ENCODE measurements at regions not wholly inside any gene's neighbourhood (a gene's known extent, or its start where the extent isn't known, plus 50 kb on each side); places are given as distances from the start of the nearest gene placed in this dataset.
"Not testable (repeated sequence)": the region's sequence is repeated elsewhere in the genome, so short reads cannot be mapped to it uniquely, and the experiment has no call there.

- CTCF ChIA-PET: no interaction called here
- intact Hi-C loops (cut with micrococcal nuclease): no loop called here
- FAIRE-seq (no peak), DNase-seq (ENCODE audit: low read depth, low spot score) (no peak)
- TF ChIP-seq EZH2 (IDR thresholded peaks at IDR 0.05; ENCODE audit: borderline replicate concordance, low read depth, low read length, severe bottlenecking): no peak
- no peak for TF ChIP-seq GATA2 (IDR thresholded peaks at IDR 0.05; ENCODE audit: insufficient read depth, insufficient read length, low read depth, low read length)
- TF ChIP-seq FOS (IDR thresholded peaks at IDR 0.05; ENCODE audit: borderline replicate concordance, insufficient read depth, low read length): no peak
- no peak for TF ChIP-seq MYC (IDR thresholded peaks at IDR 0.05; ENCODE audit: low read depth, low read length)
- TF ChIP-seq POLR2AphosphoS5 (IDR thresholded peaks at IDR 0.05; ENCODE audit: insufficient read depth, low read depth, low read length): no peak
- H3K4me2 ChIP-seq (ENCODE audit: insufficient read depth, low read length): no peak overlapping the region
- no peaks in the 10 kb centered on the region for H3K9me1 ChIP-seq (replicated peaks; ENCODE audit: control insufficient read depth, extremely low read depth, insufficient read depth, low read length)
- no peak overlapping the region for H3K9ac ChIP-seq (replicated peaks; ENCODE audit: extremely low read depth, insufficient read depth, low read length)
- POLR2A ChIA-PET: no interaction called here
- H3K27me3 ChIP-seq (ENCODE audit: control insufficient read depth in 2 of 2, insufficient read depth in 2 of 2, low read length in 2 of 2): no peaks in the 10 kb centered on the region
- H3K4me1 ChIP-seq (ENCODE audit: control insufficient read depth, extremely low read depth, insufficient read depth, low read length): no peaks in the 10 kb centered on the region
- no peak overlapping the region for H2AFZ ChIP-seq (ENCODE audit: low read depth, low read length)
- no peaks in the 10 kb centered on the region for H3K36me3 ChIP-seq (ENCODE audit: control insufficient read depth in 2 of 2, extremely low read depth in 1 of 2, insufficient read depth in 2 of 2, low read length in 2 of 2)
- no peaks in the 10 kb centered on the region for H3K79me2 ChIP-seq (ENCODE audit: control insufficient read depth, insufficient read depth, low read length)
- no TSS peak for BruUV-seq (replicated peaks)
- H4K20me1 ChIP-seq (replicated peaks; ENCODE audit: control insufficient read depth, extremely low read depth, insufficient read depth, low read length): no peaks in the 10 kb centered on the region
- no peak overlapping the region for H3K27ac ChIP-seq (ENCODE audit: insufficient read depth, low read depth, low read length)
- H3K4me3 ChIP-seq (replicated peaks in 1 of 3; ENCODE audit: insufficient read depth in 1 of 3, low read depth in 1 of 3, low read length in 3 of 3): no peak overlapping the region
- dilution Hi-C loops (cut with MboI; ENCODE audit: extremely low pct_ligation_motif_present, low sequenced_read_pairs): no loop called here
- H3K9me3 ChIP-seq (replicated peaks; ENCODE audit: control insufficient read depth, insufficient read depth, low read length): peaks cover 7% of the 10 kb centered on the region
Measured at GRCh38 chr2:359047-359446, 71.2 kb upstream of the ALKAL2 start.

- CTCF ChIA-PET: no interaction called here
- DNase-seq (ENCODE audit: low read depth, low spot score): no peak
Measured at GRCh38 chr2:357811-358210, 69.9 kb upstream of the ALKAL2 start.

GRCh38 chr2:356304-356703 lies 68.4 kb upstream of the ALKAL2 start:
- H3K27ac ChIP-seq (ENCODE audit: insufficient read depth, low read depth, low read length); H3K9me3 ChIP-seq (replicated peaks; ENCODE audit: control insufficient read depth, insufficient read depth, low read length); H3K4me2 ChIP-seq (ENCODE audit: insufficient read depth, low read length); H3K4me1 ChIP-seq (ENCODE audit: control insufficient read depth, extremely low read depth, insufficient read depth, low read length); H3K9me1 ChIP-seq (replicated peaks; ENCODE audit: control insufficient read depth, extremely low read depth, insufficient read depth, low read length); H3K4me3 ChIP-seq (replicated peaks in 1 of 3; ENCODE audit: insufficient read depth in 1 of 3, low read depth in 1 of 3, low read length in 3 of 3); H3K9ac ChIP-seq (replicated peaks; ENCODE audit: extremely low read depth, insufficient read depth, low read length); H2AFZ ChIP-seq (ENCODE audit: low read depth, low read length); dilution Hi-C loops (cut with MboI; ENCODE audit: extremely low pct_ligation_motif_present, low sequenced_read_pairs); POLR2A ChIA-PET; H3K27me3 ChIP-seq (ENCODE audit: control insufficient read depth in 2 of 2, insufficient read depth in 2 of 2, low read length in 2 of 2); DNase-seq (ENCODE audit: low read depth, low spot score); FAIRE-seq; intact Hi-C loops (cut with micrococcal nuclease); H3K36me3 ChIP-seq (ENCODE audit: control insufficient read depth in 2 of 2, extremely low read depth in 1 of 2, insufficient read depth in 2 of 2, low read length in 2 of 2); CTCF ChIA-PET; BruUV-seq (replicated peaks); H3K79me2 ChIP-seq (ENCODE audit: control insufficient read depth, insufficient read depth, low read length); H4K20me1 ChIP-seq (replicated peaks; ENCODE audit: control insufficient read depth, extremely low read depth, insufficient read depth, low read length): not testable (repeated sequence)

More at GRCh38 chr2:357811-358210, 69.9 kb upstream of the ALKAL2 start:
- no peak for TF ChIP-seq POLR2AphosphoS5 (IDR thresholded peaks at IDR 0.05; ENCODE audit: insufficient read depth, low read depth, low read length)
- TF ChIP-seq, protein P1, sequence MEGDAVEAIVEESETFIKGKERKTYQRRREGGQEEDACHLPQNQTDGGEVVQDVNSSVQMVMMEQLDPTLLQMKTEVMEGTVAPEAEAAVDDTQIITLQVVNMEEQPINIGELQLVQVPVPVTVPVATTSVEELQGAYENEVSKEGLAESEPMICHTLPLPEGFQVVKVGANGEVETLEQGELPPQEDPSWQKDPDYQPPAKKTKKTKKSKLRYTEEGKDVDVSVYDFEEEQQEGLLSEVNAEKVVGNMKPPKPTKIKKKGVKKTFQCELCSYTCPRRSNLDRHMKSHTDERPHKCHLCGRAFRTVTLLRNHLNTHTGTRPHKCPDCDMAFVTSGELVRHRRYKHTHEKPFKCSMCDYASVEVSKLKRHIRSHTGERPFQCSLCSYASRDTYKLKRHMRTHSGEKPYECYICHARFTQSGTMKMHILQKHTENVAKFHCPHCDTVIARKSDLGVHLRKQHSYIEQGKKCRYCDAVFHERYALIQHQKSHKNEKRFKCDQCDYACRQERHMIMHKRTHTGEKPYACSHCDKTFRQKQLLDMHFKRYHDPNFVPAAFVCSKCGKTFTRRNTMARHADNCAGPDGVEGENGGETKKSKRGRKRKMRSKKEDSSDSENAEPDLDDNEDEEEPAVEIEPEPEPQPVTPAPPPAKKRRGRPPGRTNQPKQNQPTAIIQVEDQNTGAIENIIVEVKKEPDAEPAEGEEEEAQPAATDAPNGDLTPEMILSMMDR (IDR thresholded peaks at IDR 0.05; ENCODE audit: extremely low read depth in 1 of 2, insufficient read depth in 1 of 2, low read depth in 1 of 2, low read length in 2 of 2): no peak
- no peak for TF ChIP-seq GATA2 (IDR thresholded peaks at IDR 0.05; ENCODE audit: insufficient read depth, insufficient read length, low read depth, low read length)
- TF ChIP-seq EZH2 (IDR thresholded peaks at IDR 0.05; ENCODE audit: borderline replicate concordance, low read depth, low read length, severe bottlenecking): no peak
- BruUV-seq (replicated peaks): no TSS peak
- no peaks in the 10 kb centered on the region for H3K79me2 ChIP-seq (ENCODE audit: control insufficient read depth, insufficient read depth, low read length)
- no peaks in the 10 kb centered on the region for H3K4me1 ChIP-seq (ENCODE audit: control insufficient read depth, extremely low read depth, insufficient read depth, low read length)
- no peak overlapping the region for H3K9ac ChIP-seq (replicated peaks; ENCODE audit: extremely low read depth, insufficient read depth, low read length)
- H3K27me3 ChIP-seq (ENCODE audit: control insufficient read depth in 2 of 2, insufficient read depth in 2 of 2, low read length in 2 of 2): no peaks in the 10 kb centered on the region
- POLR2A ChIA-PET: no interaction called here
- no peak overlapping the region for H3K4me3 ChIP-seq (replicated peaks in 1 of 3; ENCODE audit: insufficient read depth in 1 of 3, low read depth in 1 of 3, low read length in 3 of 3)
- no peak for FAIRE-seq
- no peak overlapping the region for H3K27ac ChIP-seq (ENCODE audit: insufficient read depth, low read depth, low read length)
- no peaks in the 10 kb centered on the region for H4K20me1 ChIP-seq (replicated peaks; ENCODE audit: control insufficient read depth, extremely low read depth, insufficient read depth, low read length)
- H3K9me1 ChIP-seq (replicated peaks; ENCODE audit: control insufficient read depth, extremely low read depth, insufficient read depth, low read length): no peaks in the 10 kb centered on the region
- H2AFZ ChIP-seq (ENCODE audit: low read depth, low read length): no peak overlapping the region
- H3K4me2 ChIP-seq (ENCODE audit: insufficient read depth, low read length): no peak overlapping the region
- no peaks in the 10 kb centered on the region for H3K36me3 ChIP-seq (ENCODE audit: control insufficient read depth in 2 of 2, extremely low read depth in 1 of 2, insufficient read depth in 2 of 2, low read length in 2 of 2)
- intact Hi-C loops (cut with micrococcal nuclease) (no loop called here), dilution Hi-C loops (cut with MboI; ENCODE audit: extremely low pct_ligation_motif_present, low sequenced_read_pairs) (no loop called here)
- H3K9me3 ChIP-seq (replicated peaks; ENCODE audit: control insufficient read depth, insufficient read depth, low read length): peaks cover 7% of the 10 kb centered on the region

Measured in endothelial cell of umbilical vein (primary cell).